Stimulated activated CD8-positive, alpha-beta memory T cell treated with anti-CD3 and anti-CD28 coated beads, Interleukin-12 subunit alpha, Interleukin-12 subunit beta, amount 100 ng/mL, for 24 hours (primary cell): ENCODE measurements at regions not wholly inside any gene's neighbourhood (a gene's known extent, or its start where the extent isn't known, plus 50 kb on each side); places are given as distances from the start of the nearest gene placed in this dataset.
"Not testable (repeated sequence)": the region's sequence is repeated elsewhere in the genome, so short reads cannot be mapped to it uniquely, and the experiment has no call there.

Source experiments
- DNase-seq: peaks from one replicate; pipeline ENCODE4 v3.0.0-alpha.2; 2020; ENCODE audit errors: extremely low read depth

DNA sequence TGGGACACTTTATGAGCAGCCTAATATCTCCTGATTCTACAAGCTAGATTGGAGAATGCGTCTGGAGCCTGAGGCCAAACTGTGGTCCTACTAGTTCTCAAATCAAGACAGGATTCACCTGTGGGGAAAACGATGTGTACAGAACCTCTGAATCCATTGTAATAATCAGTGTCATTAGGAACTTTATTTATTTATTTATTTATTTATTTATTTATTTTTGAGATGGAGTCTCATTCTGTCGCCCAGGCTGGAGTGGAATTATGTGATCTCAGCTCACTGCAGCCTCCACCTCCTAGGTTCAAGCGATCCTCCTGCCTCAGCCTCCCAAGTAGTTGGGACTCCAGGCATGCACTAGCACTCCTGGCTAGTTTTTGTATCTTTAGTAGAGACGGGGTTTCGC lies 52.6 kb upstream of the KIF26B start:
- DNase-seq, result not testable (repeated sequence)

- no peak for DNase-seq
These were observed 55.4 kb upstream of the KIF26B start for GRCh38 chr1:245099401-245099800.

- DNase-seq, result no peak
These were observed 55.9 kb upstream of the KIF26B start for GRCh38 chr1:245098924-245099323.

- DNase-seq, result no peak
These were observed 58.3 kb upstream of the KIF26B start for GRCh38 chr1:245096311-245097066.

DNA sequence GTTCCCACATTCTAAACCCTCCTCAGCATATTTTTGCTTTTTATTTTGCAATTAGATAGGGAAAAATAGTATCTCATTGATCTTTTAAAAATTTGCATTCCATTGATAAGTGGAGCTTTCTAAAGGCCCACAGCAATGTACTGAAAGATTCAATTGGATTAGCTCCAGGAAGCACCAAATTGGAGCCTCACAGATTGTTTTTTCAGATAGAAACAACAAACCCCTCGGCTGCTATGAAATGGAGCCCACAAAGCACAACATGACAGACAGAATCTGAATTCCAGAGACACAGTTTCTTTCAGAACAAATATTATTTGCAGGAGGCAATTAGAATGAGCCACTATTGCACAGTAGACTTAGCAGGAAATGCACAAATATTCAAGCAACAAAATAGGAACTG lies 58.9 kb upstream of the KIF26B start:
- DNase-seq, result no peak

GRCh38 chr1:245094954-245095353 lies 59.8 kb upstream of the KIF26B start:
- no peak for DNase-seq

DNA sequence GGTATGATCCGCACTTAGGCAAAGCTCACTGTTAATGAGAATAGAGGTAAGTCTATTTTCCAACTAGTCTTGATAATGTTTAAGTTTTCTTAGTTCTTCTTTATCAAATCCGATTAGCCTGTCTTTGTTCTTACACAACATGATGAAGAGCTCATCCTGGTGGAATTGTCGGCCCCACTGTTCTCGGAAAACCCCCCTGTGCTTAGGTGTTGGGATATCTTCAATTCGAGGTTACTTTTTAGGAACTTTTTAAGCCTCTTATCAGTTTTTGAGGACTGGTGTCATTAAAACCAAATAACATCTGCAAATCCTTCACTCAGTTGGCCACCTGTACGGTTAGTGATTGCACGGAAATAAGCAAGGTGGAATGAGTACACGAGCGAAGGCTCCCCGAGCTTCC lies 60.7 kb upstream of the KIF26B start:
- no peak for DNase-seq

- DNase-seq, result no peak
These were observed 62.2 kb upstream of the KIF26B start for GRCh38 chr1:245092638-245092976.

GRCh38 chr1:245091818-245092637 lies 62.8 kb upstream of the KIF26B start:
- no peak for DNase-seq

DNA sequence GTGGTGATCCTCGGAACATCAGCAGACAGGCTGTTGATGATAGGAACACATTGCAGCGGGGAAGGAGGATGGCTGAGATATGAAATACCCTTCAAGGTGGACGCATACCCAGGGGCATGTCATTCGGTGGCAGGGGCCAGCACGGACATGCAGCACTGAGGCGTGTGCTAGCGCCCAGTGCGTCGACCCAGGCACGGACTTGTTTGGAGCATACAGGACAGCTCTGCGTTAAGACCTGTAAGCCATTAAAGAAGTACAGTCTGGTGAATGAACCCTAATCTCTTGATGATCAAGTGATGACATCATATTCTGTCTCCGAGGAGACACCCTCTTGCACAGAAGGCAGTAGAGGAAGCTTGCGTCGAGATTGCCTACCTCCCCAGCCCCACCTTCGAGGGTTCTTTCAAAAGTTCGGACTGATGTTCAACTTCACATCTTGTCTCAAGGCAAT lies 63.6 kb upstream of the KIF26B start:
- DNase-seq, result no peak

- no peak for DNase-seq
These were observed 64.2 kb upstream of the KIF26B start for GRCh38 chr1:245090491-245091090.

GRCh38 chr1:245087723-245088122 lies 67.1 kb upstream of the KIF26B start:
- DNase-seq, result no peak

DNA sequence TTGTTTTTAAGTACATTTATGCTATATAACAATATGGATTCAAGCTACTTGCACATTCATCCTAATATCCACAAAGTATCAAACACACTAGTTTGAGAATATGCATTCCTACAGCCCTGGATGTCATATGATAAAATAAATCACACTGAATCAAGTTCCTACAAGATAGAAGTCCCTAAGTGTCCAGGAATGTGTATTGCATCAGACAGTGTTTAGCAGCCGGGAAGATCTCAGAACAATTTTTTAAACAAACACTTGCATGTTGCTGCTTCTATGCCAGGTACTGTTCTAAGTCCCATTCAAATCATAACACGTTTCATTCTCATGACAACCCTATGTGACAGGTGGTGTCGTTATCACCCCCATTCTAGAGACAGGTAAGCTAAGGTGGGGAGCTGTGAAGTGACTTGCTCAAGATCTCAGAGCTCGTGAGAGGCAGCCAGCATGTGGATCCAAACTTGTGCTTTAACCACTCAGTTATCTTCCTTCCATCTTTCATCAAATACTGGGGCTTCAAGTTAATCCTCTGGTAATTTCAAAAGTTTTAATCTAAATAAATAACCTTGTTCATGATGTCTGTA lies 68.3 kb upstream of the KIF26B start:
- no peak for DNase-seq

GRCh38 chr1:245085508-245086095 lies 69.2 kb upstream of the KIF26B start:
- DNase-seq, result no peak

DNA sequence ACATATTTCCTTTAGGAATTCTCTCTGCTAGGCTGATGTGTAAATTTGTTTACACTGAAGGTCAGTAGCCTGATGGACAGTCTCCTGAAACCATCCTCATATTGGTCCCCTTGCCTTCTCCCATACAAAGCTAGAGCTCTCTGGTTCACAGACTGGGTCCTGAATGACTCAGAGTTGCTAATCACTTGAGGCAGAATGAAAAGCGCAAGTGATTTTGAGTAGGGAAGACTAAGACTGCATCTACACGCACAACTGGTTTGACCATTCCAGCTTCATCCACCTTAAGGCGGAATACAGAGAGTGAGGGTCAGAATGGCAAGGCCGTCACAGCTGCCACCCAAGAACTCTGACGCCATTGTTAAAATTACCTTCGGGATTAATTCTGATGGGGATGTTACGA lies 70.2 kb upstream of the KIF26B start:
- DNase-seq, result no peak

DNA sequence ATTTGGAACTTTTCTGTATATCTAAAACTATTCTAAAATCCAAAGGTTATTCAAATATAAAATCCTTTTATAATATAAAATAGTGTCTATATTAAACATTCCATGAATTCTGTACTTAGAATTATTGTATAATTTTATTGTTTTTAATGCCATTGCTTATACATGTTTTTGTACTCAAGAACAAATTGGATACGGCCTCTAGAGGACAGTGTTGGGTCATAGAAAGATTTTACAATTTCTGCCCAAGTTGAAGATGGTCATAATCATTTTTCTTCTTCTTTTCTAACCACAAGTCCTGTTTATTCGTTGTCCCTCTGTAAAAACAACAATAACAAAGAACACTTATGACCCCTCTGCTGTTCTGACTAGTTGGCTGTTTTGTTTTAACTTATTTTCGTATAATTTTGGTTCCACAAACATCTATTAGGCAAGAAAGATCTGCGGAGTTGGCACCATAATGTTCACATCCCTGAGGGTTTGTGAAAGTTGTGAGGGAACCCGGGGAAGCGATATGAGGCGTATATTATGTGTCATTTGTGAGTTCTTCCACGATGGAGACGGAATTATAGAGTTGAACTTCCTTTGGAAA lies 75.7 kb upstream of the KIF26B start:
- no peak for DNase-seq

GRCh38 chr1:245074898-245075297 lies 79.9 kb upstream of the KIF26B start:
- DNase-seq, result no peak

DNA sequence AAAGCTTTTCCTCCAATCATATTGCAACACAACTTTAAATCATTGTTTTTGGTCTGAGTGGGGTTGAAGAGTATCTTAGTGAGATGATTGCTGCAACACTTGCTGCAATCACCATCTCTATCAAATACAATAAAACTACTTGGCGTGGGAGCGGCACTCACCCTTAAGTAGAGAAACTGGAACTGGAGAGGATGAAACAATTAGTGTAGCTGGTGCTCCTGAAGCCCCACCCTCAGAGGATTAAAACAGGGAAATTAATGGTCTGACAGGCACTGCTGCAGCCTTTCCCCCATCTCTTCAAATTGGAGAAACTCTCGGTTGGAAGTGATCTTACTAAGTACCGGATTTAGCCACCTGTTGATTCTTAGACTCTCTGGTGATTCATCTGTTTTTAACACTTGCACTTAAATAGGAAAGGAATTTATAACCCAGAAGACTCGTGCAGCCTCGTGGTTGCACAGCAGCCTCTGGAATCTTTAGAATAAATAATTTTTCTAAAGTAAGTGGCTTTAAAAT lies 80.5 kb upstream of the KIF26B start:
- no peak for DNase-seq

GRCh38 chr1:245070836-245071615 lies 83.8 kb upstream of the KIF26B start:
- DNase-seq, result no peak

DNA sequence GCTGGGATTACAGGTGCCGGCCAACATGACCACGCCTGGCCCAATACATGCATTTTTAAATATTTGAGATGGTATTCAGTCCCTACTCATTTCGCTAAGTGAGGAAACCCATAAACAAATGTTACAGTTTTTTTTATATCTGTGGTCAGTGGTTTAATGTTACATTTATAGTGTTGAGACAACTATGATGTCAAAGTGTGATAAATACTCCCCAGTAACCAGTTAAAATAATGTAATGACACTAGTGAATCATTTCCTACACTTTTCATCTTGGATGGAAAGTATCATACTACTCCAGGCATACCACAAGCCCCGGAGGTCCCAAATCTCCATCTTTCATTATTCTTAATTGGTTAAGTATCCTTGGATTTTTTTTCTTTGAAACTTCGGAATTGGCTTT lies 87.5 kb upstream of the KIF26B start:
- no peak for DNase-seq
